HEK293 (cell line): ENCODE measurements at regions not wholly inside any gene's neighbourhood (a gene's known extent, or its start where the extent isn't known, plus 50 kb on each side); places are given as distances from the start of the nearest gene placed in this dataset.
A peak's percentile ranks its signal among the peaks of the same experiment; 100 is the strongest.

Source experiments
- CTCF ChIA-PET: fragments of 350-600 bp; formaldehyde crosslinking; extraction: SDS; loops from one replicate; lab custom pipeline; 2021; ENCODE audit warnings: antibody characterized with exemption; lab: Yijun Ruan, JAX
- POLR2A ChIA-PET: fragments of 300-600 bp; formaldehyde crosslinking; extraction: SDS; loops from one replicate; lab custom pipeline; 2020; ENCODE audit warnings: antibody characterized with exemption, inconsistent platforms; lab: Yijun Ruan, JAX
- H3K27ac ChIP-seq: fragments of 200-500 bp; sonication (Bioruptor generic); 2 replicates; pipeline ENCODE4 v1.5.1; 2014; ENCODE audit warnings: low read depth, low read length, control low read depth, inconsistent platforms; ENCODE audit errors: extremely low read depth
- H3K36me3 ChIP-seq, 2 experiments: fragments of 200-500 bp in 1 of 2; sonication (Bioruptor generic) in 1 of 2; 1 replicate in 1 of 2; 2 replicates in 1 of 2; pipeline ENCODE4 v1.5.1; 2014 to 2017; ENCODE audit warnings: inconsistent platforms in 2 of 2, low read length in 2 of 2; ENCODE audit not compliant: control insufficient read depth in 2 of 2, insufficient read depth in 1 of 2
- H3K4me1 ChIP-seq: fragments of 200-500 bp; sonication (Bioruptor generic); 2 replicates; pipeline ENCODE4 v1.5.1; 2014; ENCODE audit warnings: mild to moderate bottlenecking, low read length, inconsistent platforms; ENCODE audit not compliant: control insufficient read depth, insufficient read depth
- H3K4me3 ChIP-seq: 2 replicates; pipeline ENCODE4 v1.5.1; 2011; ENCODE audit warnings: low read depth, mild to moderate bottlenecking, control low read depth, low read length, moderate library complexity
- H3K9me3 ChIP-seq: fragments of 200-500 bp; sonication (Bioruptor generic); 2 replicates; pipeline ENCODE4 v1.5.1; 2014; ENCODE audit warnings: low read depth, low read length, inconsistent platforms; ENCODE audit not compliant: control insufficient read depth, insufficient read depth
- CTCF ChIP-seq: fragments of 450-650 bp; formaldehyde crosslinking; IDR thresholded peaks from 2 replicates; pipeline ENCODE4 v1.5.1; 2016; ENCODE audit warnings: missing biosample characterization, missing genetic modification characterization
- GFI1B ChIP-seq: fragments of 450-650 bp; formaldehyde crosslinking; IDR thresholded peaks from 2 replicates; pipeline ENCODE4 v1.5.1; 2016; ENCODE audit warnings: missing biosample characterization, missing genetic modification characterization
- GLIS1 ChIP-seq: fragments of 450-650 bp; formaldehyde crosslinking; IDR thresholded peaks from 2 replicates; pipeline ENCODE4 v1.5.1; 2016; ENCODE audit warnings: missing biosample characterization, missing genetic modification characterization
- HOXC10 ChIP-seq: sonication (generic); formaldehyde crosslinking; IDR thresholded peaks from 2 replicates; pipeline ENCODE4 v1.8.1; 2023; ENCODE audit warnings: mild to moderate bottlenecking, missing genetic modification reagents
- KLF1 ChIP-seq: fragments of 450-650 bp; formaldehyde crosslinking; IDR thresholded peaks from 2 replicates; pipeline ENCODE4 v1.5.1; 2016; ENCODE audit warnings: missing biosample characterization, missing genetic modification characterization
- MEIS1 ChIP-seq: sonication (generic); formaldehyde crosslinking; IDR thresholded peaks from 2 replicates; pipeline ENCODE4 v1.8.1; 2022; ENCODE audit warnings: missing genetic modification reagents, mild to moderate bottlenecking, borderline replicate concordance
- PRDM2 ChIP-seq: fragments of 450-650 bp; formaldehyde crosslinking; IDR thresholded peaks from 2 replicates; pipeline ENCODE4 v1.5.1; 2016; ENCODE audit warnings: missing biosample characterization, missing genetic modification characterization, borderline replicate concordance
- ZFP3 ChIP-seq: fragments of 450-650 bp; formaldehyde crosslinking; IDR thresholded peaks from 2 replicates; pipeline ENCODE4 v1.5.1; 2016; ENCODE audit warnings: low read depth, missing biosample characterization, missing genetic modification characterization
- ZNF112 ChIP-seq: fragments of 450-650 bp; formaldehyde crosslinking; IDR thresholded peaks from 2 replicates; pipeline ENCODE4 v1.5.0; 2017; ENCODE audit warnings: missing biosample characterization, missing genetic modification characterization
- ZNF133 ChIP-seq: fragments of 450-650 bp; formaldehyde crosslinking; IDR thresholded peaks from 2 replicates; pipeline ENCODE4 v1.5.1; 2016; ENCODE audit warnings: missing biosample characterization, missing genetic modification characterization
- ZNF16 ChIP-seq: fragments of 450-650 bp; formaldehyde crosslinking; IDR thresholded peaks from 2 replicates; pipeline ENCODE4 v1.5.1; 2016; ENCODE audit warnings: low read depth, missing biosample characterization, missing genetic modification characterization
- ZNF2 ChIP-seq: fragments of 450-650 bp; formaldehyde crosslinking; IDR thresholded peaks from 2 replicates; pipeline ENCODE4 v1.5.1; 2016; ENCODE audit warnings: missing biosample characterization, missing genetic modification characterization
- ZNF433 ChIP-seq: fragments of 450-650 bp; formaldehyde crosslinking; IDR thresholded peaks from 2 replicates; pipeline ENCODE4 v1.5.1; 2016; ENCODE audit warnings: missing biosample characterization, missing genetic modification characterization, low read depth
- ZNF518A ChIP-seq: fragments of 450-650 bp; formaldehyde crosslinking; conservative IDR thresholded peaks from 2 replicates; pipeline ENCODE4 v1.5.1; 2016; ENCODE audit warnings: low read depth, missing biosample characterization, missing genetic modification characterization
- ZNF654 ChIP-seq: fragments of 450-650 bp; formaldehyde crosslinking; IDR thresholded peaks from 2 replicates; pipeline ENCODE4 v1.5.1; 2016; ENCODE audit warnings: low read depth, missing biosample characterization, missing genetic modification characterization
- ZNF785 ChIP-seq: fragments of 450-650 bp; formaldehyde crosslinking; IDR thresholded peaks from 2 replicates; pipeline ENCODE4 v1.5.1; 2016; ENCODE audit warnings: missing biosample characterization, missing genetic modification characterization

- Histone ChIP-seq H3K9me3 (no peaks in the 10 kb centered on the region), H3K27ac (no peak overlapping the region), H3K36me3 (no peaks in the 10 kb centered on the region), H3K4me3 (no peak overlapping the region), H3K4me1 (peaks cover 11% of the 10 kb centered on the region)
- TF ChIP-seq ZNF433 (tag by site-specific recombination) (no peak), HOXC10 (CRISPR knock-in tag) (no peak), ZFP3 (no peak), KLF1 (tag by site-specific recombination) (no peak), ZNF2 (tag by site-specific recombination) (no peak), MEIS1 (CRISPR knock-in tag) (no peak), PRDM2 (no peak), ZNF112 (tag by site-specific recombination) (no peak), ZNF518A (tag by site-specific recombination) (no peak), ZNF785 (tag by site-specific recombination) (no peak), ZNF133 (tag by site-specific recombination) (no peak), ZNF654 (tag by site-specific recombination) (peak; percentile 66), CTCF (peak; percentile 45; the same call in 1 of the 2 replicates), ZNF16 (no peak), GLIS1 (tag by site-specific recombination) (no peak), GFI1B (tag by site-specific recombination) (no peak)
- POLR2A ChIA-PET: no interaction called here
- CTCF ChIA-PET: interaction anchor here (0.6 to 2.8 kb wide), 9 partner anchors 10 to 591 kb away, joined by 3 to 12 read pairs (median 3); partner anchors contain the start of gene NPR3
Measured at GRCh38 chr5:33180900-33181299, 259.9 kb upstream of the TARS1 start.
